ENCODE measurements at regions not wholly inside any gene's neighbourhood (a gene's known extent, or its start where the extent isn't known, plus 50 kb on each side); places are given as distances from the start of the nearest gene placed in this dataset.

- Histone ChIP-seq H3K36me3 (ENCODE audit: insufficient read depth, insufficient read length, low read length) (no peaks in the 10 kb centered on the region), H3K27me3 (ENCODE audit: insufficient read depth, insufficient read length) (no peaks in the 10 kb centered on the region), H3K9me3 (ENCODE audit: insufficient read depth, low read length) (no peaks in the 10 kb centered on the region), H3K4me1 (ENCODE audit: insufficient read depth, insufficient read length) (no peaks in the 10 kb centered on the region), H3K9ac (ENCODE audit: insufficient read length, low read depth) (no peak overlapping the region), H3K4me3 (ENCODE audit: insufficient read length, low read depth) (no peak overlapping the region)
- TF ChIP-seq YY1 (IDR thresholded peaks at IDR 0.05; ENCODE audit: insufficient read depth, insufficient read length), result no peak
- no peak for TF ChIP-seq SUZ12 (IDR thresholded peaks at IDR 0.05; ENCODE audit: extremely low read depth, insufficient read depth, insufficient read length)
- TF ChIP-seq ZNF274 (IDR thresholded peaks at IDR 0.05; ENCODE audit: low read depth, low read length), result no peak
- DNase-seq (ENCODE audit: low read depth, low spot score), result peak; percentile 46
Measured at GRCh38 chr14:22391908-22392565, 197.0 kb downstream of the DAD1 start.

- Histone ChIP-seq H3K9ac (ENCODE audit: insufficient read length, low read depth) (no peak overlapping the region), H3K4me3 (ENCODE audit: insufficient read length, low read depth) (no peak overlapping the region), H3K27me3 (ENCODE audit: insufficient read depth, insufficient read length) (no peaks in the 10 kb centered on the region), H3K4me1 (ENCODE audit: insufficient read depth, insufficient read length) (no peaks in the 10 kb centered on the region), H3K9me3 (ENCODE audit: insufficient read depth, low read length) (no peaks in the 10 kb centered on the region), H3K36me3 (ENCODE audit: insufficient read depth, insufficient read length, low read length) (no peaks in the 10 kb centered on the region)
- DNase-seq (ENCODE audit: low read depth, low spot score), result no peak
- TF ChIP-seq SUZ12 (IDR thresholded peaks at IDR 0.05; ENCODE audit: extremely low read depth, insufficient read depth, insufficient read length), result no peak
- no peak for TF ChIP-seq ZNF274 (IDR thresholded peaks at IDR 0.05; ENCODE audit: low read depth, low read length)
- TF ChIP-seq YY1 (IDR thresholded peaks at IDR 0.05; ENCODE audit: insufficient read depth, insufficient read length), result no peak
Measured at GRCh38 chr14:22390824-22391461, 198.1 kb downstream of the DAD1 start.

GRCh38 chr14:22390195-22390594, 198.8 kb downstream of the DAD1 start:
- no peaks in the 10 kb centered on the region for H3K36me3 ChIP-seq (ENCODE audit: insufficient read depth, insufficient read length, low read length)
- DNase-seq (ENCODE audit: low read depth, low spot score), result no peak
- H3K4me3 ChIP-seq (ENCODE audit: insufficient read length, low read depth), result no peak overlapping the region
- H3K9ac ChIP-seq (ENCODE audit: insufficient read length, low read depth), result no peak overlapping the region
- no peaks in the 10 kb centered on the region for H3K27me3 ChIP-seq (ENCODE audit: insufficient read depth, insufficient read length)
- no peaks in the 10 kb centered on the region for H3K4me1 ChIP-seq (ENCODE audit: insufficient read depth, insufficient read length)
- no peak for TF ChIP-seq SUZ12 (IDR thresholded peaks at IDR 0.05; ENCODE audit: extremely low read depth, insufficient read depth, insufficient read length)
- TF ChIP-seq ZNF274 (IDR thresholded peaks at IDR 0.05; ENCODE audit: low read depth, low read length), result no peak
- no peak for TF ChIP-seq YY1 (IDR thresholded peaks at IDR 0.05; ENCODE audit: insufficient read depth, insufficient read length)
- no peaks in the 10 kb centered on the region for H3K9me3 ChIP-seq (ENCODE audit: insufficient read depth, low read length)

- Histone ChIP-seq H3K4me3 (ENCODE audit: insufficient read length, low read depth) (no peak overlapping the region), H3K27me3 (ENCODE audit: insufficient read depth, insufficient read length) (no peaks in the 10 kb centered on the region), H3K9ac (ENCODE audit: insufficient read length, low read depth) (no peak overlapping the region), H3K36me3 (ENCODE audit: insufficient read depth, insufficient read length, low read length) (no peaks in the 10 kb centered on the region), H3K4me1 (ENCODE audit: insufficient read depth, insufficient read length) (no peaks in the 10 kb centered on the region), H3K9me3 (ENCODE audit: insufficient read depth, low read length) (no peaks in the 10 kb centered on the region)
- no peak for DNase-seq (ENCODE audit: low read depth, low spot score)
- no peak for TF ChIP-seq SUZ12 (IDR thresholded peaks at IDR 0.05; ENCODE audit: extremely low read depth, insufficient read depth, insufficient read length)
- no peak for TF ChIP-seq ZNF274 (IDR thresholded peaks at IDR 0.05; ENCODE audit: low read depth, low read length)
- TF ChIP-seq YY1 (IDR thresholded peaks at IDR 0.05; ENCODE audit: insufficient read depth, insufficient read length), result no peak
Measured at GRCh38 chr14:22388669-22389595, 200.1 kb downstream of the DAD1 start.

GRCh38 chr14:22387776-22388241, 201.2 kb downstream of the DAD1 start:
- no peak for DNase-seq (ENCODE audit: low read depth, low spot score)
- Histone ChIP-seq H3K9me3 (ENCODE audit: insufficient read depth, low read length) (no peaks in the 10 kb centered on the region), H3K9ac (ENCODE audit: insufficient read length, low read depth) (no peak overlapping the region), H3K27me3 (ENCODE audit: insufficient read depth, insufficient read length) (no peaks in the 10 kb centered on the region), H3K36me3 (ENCODE audit: insufficient read depth, insufficient read length, low read length) (no peaks in the 10 kb centered on the region), H3K4me3 (ENCODE audit: insufficient read length, low read depth) (no peak overlapping the region), H3K4me1 (ENCODE audit: insufficient read depth, insufficient read length) (no peaks in the 10 kb centered on the region)
- TF ChIP-seq SUZ12 (IDR thresholded peaks at IDR 0.05; ENCODE audit: extremely low read depth, insufficient read depth, insufficient read length) (no peak), ZNF274 (IDR thresholded peaks at IDR 0.05; ENCODE audit: low read depth, low read length) (no peak)

GRCh38 chr14:22386924-22387775, 201.9 kb downstream of the DAD1 start:
- Histone ChIP-seq H3K9me3 (ENCODE audit: insufficient read depth, low read length) (no peaks in the 10 kb centered on the region), H3K4me1 (ENCODE audit: insufficient read depth, insufficient read length) (no peaks in the 10 kb centered on the region), H3K27me3 (ENCODE audit: insufficient read depth, insufficient read length) (no peaks in the 10 kb centered on the region), H3K36me3 (ENCODE audit: insufficient read depth, insufficient read length, low read length) (no peaks in the 10 kb centered on the region), H3K9ac (ENCODE audit: insufficient read length, low read depth) (no peak overlapping the region), H3K4me3 (ENCODE audit: insufficient read length, low read depth) (no peak overlapping the region)
- DNase-seq (ENCODE audit: low read depth, low spot score), result peak; percentile 75
- TF ChIP-seq SUZ12 (IDR thresholded peaks at IDR 0.05; ENCODE audit: extremely low read depth, insufficient read depth, insufficient read length) (no peak), YY1 (IDR thresholded peaks at IDR 0.05; ENCODE audit: insufficient read depth, insufficient read length) (no peak), ZNF274 (IDR thresholded peaks at IDR 0.05; ENCODE audit: low read depth, low read length) (no peak)

Data from NT2/D1 (cell line).